Head of caudate nucleus (tissue), 42 donors: ENCODE measurements at regions not wholly inside any gene's neighbourhood (a gene's known extent, or its start where the extent isn't known, plus 50 kb on each side); places are given as distances from the start of the nearest gene placed in this dataset.
"Not testable (repeated sequence)": the region's sequence is repeated elsewhere in the genome, so short reads cannot be mapped to it uniquely, and the experiment has no call there.

Experiments used
- DNase-seq, 42 donors: peaks; one replicate each; pipeline versions ENCODE4 v3.0.0 to v3.0.0-alpha.2; 2020 to 2021; ENCODE audit warnings: mixed read lengths in 7 of 42
- intact Hi-C: fragments of 100-400 bp; cut with DNase I; formaldehyde crosslinking; loops from one replicate; pipeline ENCODE4 v1.15.0; 2022

- DNase-seq = no peak
- intact Hi-C loops = no loop called here
Measured at GRCh38 chr2:33911327-33911726, 312.2 kb upstream of the FAM98A start.

GRCh38 chr2:33909945-33910695, 311.0 kb upstream of the FAM98A start:
- intact Hi-C loops = no loop called here
- DNase-seq = no peak

- intact Hi-C loops = no loop called here
- DNase-seq = no peak
Measured at GRCh38 chr2:33907866-33908265, 308.8 kb upstream of the FAM98A start.

- intact Hi-C loops, DNase-seq: not testable (repeated sequence)
Measured at GRCh38 chr2:33906129-33906528, 307.0 kb upstream of the FAM98A start.

- no peak for DNase-seq
- intact Hi-C loops = no loop called here
Measured at GRCh38 chr2:33904801-33905200, 305.7 kb upstream of the FAM98A start.

- intact Hi-C loops = no loop called here
- DNase-seq = no peak
Measured at GRCh38 chr2:33903701-33904100, 304.6 kb upstream of the FAM98A start.

- no peak for DNase-seq
- intact Hi-C loops = no loop called here
Measured at GRCh38 chr2:33903215-33903614, 304.1 kb upstream of the FAM98A start.

- intact Hi-C loops = no loop called here
- no peak for DNase-seq
Measured at GRCh38 chr2:33900610-33901009, 301.5 kb upstream of the FAM98A start.

- DNase-seq = no peak
- intact Hi-C loops = no loop called here
Measured at GRCh38 chr2:33897741-33898140, 298.6 kb upstream of the FAM98A start.

- no peak for DNase-seq
- intact Hi-C loops = no loop called here
Measured at GRCh38 chr2:33893824-33894223, 294.7 kb upstream of the FAM98A start.

- intact Hi-C loops = no loop called here
- DNase-seq = peak in 4 of 42 donors; percentile 3 to 11 (median 6)
Measured at GRCh38 chr2:33891616-33892015, 292.5 kb upstream of the FAM98A start.

GRCh38 chr2:33890686-33891085, 291.6 kb upstream of the FAM98A start:
- DNase-seq = no peak
- intact Hi-C loops = no loop called here

- DNase-seq = no peak
- intact Hi-C loops = no loop called here
Measured at GRCh38 chr2:33877348-33878016, 278.4 kb upstream of the FAM98A start.

GRCh38 chr2:33873076-33873605, 274.0 kb upstream of the FAM98A start:
- DNase-seq = no peak
- intact Hi-C loops = no loop called here

GRCh38 chr2:33859811-33860461, 260.8 kb upstream of the FAM98A start:
- peak in 5 of 42 donors; percentile 2 to 11 (median 10) for DNase-seq
- intact Hi-C loops = no loop called here

- intact Hi-C loops = no loop called here
- no peak for DNase-seq
Measured at GRCh38 chr2:33859176-33859575, 260.1 kb upstream of the FAM98A start.

GRCh38 chr2:33848486-33848885, 249.4 kb upstream of the FAM98A start:
- no peak for DNase-seq
- intact Hi-C loops = no loop called here

- intact Hi-C loops = no loop called here
- DNase-seq = no peak
Measured at GRCh38 chr2:33839791-33840190, 240.7 kb upstream of the FAM98A start.

GRCh38 chr2:33836628-33837027, 237.5 kb upstream of the FAM98A start:
- intact Hi-C loops = no loop called here
- DNase-seq = no peak

- intact Hi-C loops = no loop called here
- DNase-seq = no peak
Measured at GRCh38 chr2:33835911-33836310, 236.8 kb upstream of the FAM98A start.
